D721Med (cell line): ENCODE measurements at regions not wholly inside any gene's neighbourhood (a gene's known extent, or its start where the extent isn't known, plus 50 kb on each side); places are given as distances from the start of the nearest gene placed in this dataset.

Experiments used
- DNase-seq: peaks from one replicate; pipeline ENCODE4 v3.0.0; 2011; ENCODE audit warnings: low spot score; ENCODE audit not compliant: insufficient read length
- FAIRE-seq: peaks from 2 replicates; lab custom pipeline; 2011; peaks lifted over from hg19 to GRCh38; lab: Jason Lieb, UNC
- TF ChIP-seq, protein P1 (sequence below): IDR thresholded peaks from 2 replicates; pipeline ENCODE4 v1.5.1; 2012; ENCODE audit warnings: mild to moderate bottlenecking, control low read depth; ENCODE audit not compliant: insufficient read depth; ENCODE audit errors: missing control alignments

DNA sequence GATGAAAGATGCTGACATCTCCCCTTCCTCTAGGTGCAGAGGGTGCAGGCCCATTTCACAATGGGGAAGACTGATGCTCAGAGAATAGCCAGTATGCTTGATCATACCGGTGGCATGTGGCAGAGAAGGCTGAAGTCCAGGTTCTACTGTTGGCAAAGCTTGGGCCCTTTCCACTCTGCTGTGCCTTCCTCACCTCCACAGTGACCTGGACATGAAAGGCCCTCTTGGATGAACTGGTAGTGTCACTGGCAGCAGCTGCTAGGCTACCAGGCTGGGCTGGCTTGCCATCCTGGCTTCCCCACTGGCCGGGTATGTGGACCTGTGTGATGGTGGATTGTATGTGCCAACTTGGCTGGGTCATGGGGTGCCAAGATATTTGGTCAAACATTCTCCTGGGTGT is 92.0 kb downstream of the GADD45G start:
- no peak for DNase-seq
- TF ChIP-seq, protein P1, sequence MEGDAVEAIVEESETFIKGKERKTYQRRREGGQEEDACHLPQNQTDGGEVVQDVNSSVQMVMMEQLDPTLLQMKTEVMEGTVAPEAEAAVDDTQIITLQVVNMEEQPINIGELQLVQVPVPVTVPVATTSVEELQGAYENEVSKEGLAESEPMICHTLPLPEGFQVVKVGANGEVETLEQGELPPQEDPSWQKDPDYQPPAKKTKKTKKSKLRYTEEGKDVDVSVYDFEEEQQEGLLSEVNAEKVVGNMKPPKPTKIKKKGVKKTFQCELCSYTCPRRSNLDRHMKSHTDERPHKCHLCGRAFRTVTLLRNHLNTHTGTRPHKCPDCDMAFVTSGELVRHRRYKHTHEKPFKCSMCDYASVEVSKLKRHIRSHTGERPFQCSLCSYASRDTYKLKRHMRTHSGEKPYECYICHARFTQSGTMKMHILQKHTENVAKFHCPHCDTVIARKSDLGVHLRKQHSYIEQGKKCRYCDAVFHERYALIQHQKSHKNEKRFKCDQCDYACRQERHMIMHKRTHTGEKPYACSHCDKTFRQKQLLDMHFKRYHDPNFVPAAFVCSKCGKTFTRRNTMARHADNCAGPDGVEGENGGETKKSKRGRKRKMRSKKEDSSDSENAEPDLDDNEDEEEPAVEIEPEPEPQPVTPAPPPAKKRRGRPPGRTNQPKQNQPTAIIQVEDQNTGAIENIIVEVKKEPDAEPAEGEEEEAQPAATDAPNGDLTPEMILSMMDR, result no peak
- no peak for FAIRE-seq

DNA sequence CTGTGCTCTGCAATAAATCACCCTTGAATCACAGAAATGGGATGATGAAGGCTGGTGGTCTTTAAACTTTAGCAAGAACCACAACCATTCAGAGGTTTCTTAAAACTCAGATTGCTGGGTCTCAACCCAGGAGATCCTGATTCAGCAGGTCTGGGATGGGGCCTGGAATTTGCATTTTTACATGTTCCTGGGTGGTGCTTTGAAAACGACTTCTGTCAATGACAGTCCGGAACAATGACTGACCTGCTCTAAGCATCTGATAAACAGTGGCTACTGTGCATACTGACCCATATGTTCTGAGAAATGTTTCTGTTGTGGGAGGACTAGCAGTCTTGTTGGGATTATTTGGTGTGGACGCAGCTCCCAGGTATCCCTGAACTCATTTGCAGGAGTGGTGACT is 92.7 kb downstream of the GADD45G start:
- TF ChIP-seq, protein P1, result no peak
- no peak for FAIRE-seq

DNA sequence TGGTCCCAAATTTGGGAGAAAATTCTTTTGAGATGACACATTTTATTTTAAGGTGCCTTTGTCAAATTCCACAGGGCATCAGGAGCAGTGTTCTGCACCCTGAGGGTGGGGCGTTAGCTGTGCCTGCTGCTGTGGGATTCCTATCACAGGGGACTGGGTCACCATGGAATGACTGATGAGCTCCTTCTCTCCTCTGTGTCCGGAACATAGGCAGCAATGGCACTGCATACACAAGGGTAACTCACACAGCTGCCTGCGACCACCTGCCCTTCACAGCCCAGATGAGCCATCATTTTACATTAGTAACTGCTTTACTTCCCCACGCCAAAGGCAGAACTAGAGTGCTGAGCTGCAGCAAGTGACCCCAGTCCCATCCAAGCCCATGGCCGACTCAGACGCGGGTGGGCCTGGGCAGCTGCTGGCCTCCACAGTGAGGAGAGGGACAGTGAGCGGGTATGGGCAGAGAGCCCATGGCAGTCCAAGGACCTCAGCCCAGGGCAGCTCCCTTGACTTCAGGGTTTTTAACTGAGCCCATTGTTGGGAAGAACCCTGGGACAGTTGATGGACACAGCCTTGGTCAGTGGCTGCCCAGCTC is 93.7 kb downstream of the GADD45G start:
- no peak for FAIRE-seq
- TF ChIP-seq, protein P1, result no peak
- no peak for DNase-seq

More for the DNA sequence above, 92.7 kb downstream of the GADD45G start:
- DNase-seq, result no peak

DNA sequence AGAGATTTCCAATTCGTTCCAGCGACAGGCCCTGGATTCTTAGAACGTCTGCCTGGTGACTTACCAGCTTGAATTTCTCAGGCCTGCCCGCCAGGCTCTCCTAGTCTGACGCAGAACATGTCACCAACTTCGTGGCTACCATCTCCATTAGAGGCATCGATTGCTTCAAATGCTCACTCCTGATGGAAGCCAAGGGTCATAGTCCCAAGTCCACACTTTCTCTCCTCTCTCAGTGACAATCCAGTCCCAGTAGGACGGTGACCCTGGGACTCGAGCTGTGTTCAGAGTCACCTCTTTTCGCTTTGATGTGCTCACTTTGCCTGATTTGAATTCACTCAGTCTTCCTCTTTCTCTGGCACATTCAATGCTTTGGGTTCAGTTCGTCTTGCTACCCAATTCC is 94.8 kb downstream of the GADD45G start:
- no peak for FAIRE-seq
- TF ChIP-seq, protein P1, result no peak

DNA sequence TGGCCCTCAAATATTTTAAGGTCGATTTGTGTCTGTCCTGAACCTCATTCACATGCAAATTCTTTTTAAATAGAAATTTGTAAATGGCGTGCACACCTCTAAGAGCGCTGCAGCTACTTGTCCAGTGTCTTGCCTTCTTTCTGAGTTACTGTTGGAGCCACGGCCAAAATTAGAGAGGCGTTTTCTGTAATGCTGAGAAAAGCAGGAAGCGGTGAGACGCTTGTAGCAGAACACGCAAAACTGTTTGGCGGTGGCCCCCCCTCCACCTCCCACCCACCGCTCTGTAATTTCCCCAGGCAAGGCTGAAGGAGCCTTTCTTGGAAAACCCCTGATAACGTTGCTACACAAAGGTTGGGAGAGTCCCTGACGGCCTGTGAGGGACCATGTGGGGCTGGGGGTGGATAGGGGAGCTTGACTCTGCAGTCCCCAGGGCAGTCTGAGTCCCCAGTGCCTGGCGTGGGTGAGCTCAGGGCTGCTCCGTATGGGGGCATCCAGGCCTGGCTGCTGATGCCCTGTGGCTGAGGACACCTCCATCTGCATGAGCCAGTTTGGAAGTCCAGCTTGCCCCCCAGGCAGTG is 96.5 kb downstream of the GADD45G start:
- FAIRE-seq (no peak), DNase-seq (no peak)
- TF ChIP-seq, protein P1, result no peak

More for the DNA sequence above, 94.8 kb downstream of the GADD45G start:
- DNase-seq, result no peak

DNA sequence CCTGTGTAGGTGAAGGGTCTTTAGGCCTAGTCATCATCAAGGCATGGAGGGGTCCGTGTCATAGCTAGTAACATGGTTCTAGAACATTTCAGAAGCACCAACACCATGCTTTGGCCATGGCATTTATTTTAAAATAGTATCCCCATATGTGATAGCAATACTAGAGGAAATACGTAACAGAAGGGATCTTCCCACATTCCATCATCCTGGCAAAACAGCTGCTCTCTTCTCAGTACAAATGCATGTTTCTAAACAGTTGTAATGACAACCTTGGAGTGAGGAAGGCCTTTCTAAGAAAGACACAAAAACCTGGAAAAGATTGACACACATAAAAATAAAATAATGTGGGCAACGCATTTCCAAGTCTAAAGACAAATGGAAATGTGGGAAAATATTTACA is 97.6 kb downstream of the GADD45G start:
- TF ChIP-seq, protein P1, result no peak
- DNase-seq (no peak), FAIRE-seq (no peak)

DNA sequence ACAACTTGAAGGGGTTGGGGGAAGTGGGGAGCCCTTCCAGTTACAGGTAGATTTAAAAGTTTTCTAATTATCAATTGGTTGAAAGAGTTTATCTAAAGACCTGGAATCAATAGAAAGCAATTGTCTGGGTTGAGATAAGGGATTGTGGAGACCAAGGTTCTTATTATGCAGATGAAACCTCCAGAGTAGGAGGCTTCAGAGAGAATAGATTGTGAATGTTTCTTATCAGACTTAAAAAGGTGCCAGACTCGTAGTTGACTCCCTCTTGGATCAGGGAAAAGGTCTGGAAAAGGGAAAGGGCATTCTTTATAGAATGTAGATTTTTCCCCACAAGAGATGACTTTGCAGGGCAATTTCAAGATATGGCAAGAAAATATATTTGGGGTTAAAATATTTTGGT is 100.8 kb downstream of the GADD45G start:
- TF ChIP-seq, protein P1, result no peak
- FAIRE-seq (no peak), DNase-seq (no peak)
